ENCODE measurements at regions not wholly inside any gene's neighbourhood (a gene's known extent, or its start where the extent isn't known, plus 50 kb on each side); places are given as distances from the start of the nearest gene placed in this dataset.

DNA sequence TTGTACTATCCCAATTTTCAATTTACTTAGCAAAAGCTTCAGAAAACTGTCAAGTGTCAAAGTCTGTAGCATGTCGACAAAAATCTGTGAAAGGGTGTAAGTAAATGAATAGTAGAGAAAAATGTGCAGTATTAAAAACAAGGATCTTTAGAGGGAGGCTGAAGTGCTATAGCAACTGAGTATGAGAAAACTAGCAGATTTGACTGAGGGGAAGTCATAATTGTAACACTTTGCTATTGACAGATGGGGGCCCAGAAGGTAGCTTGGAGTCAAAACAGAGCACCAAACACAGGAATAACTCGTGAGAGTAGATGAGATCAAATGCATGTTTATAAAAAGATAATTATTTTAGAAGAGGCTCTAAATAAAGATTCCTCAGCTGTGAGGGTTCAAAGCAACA lies 657.7 kb downstream of the TMEM182 start:
- H2AFZ ChIP-seq (ENCODE audit: control insufficient read depth, low read length): no peak overlapping the region
- H3K4me2 ChIP-seq (ENCODE audit: control insufficient read depth, extremely low read depth, insufficient read depth, low read depth, low read length): no peak overlapping the region
- H3K36me3 ChIP-seq (ENCODE audit: control insufficient read depth in 2 of 2, extremely low read depth in 1 of 2, insufficient read depth in 2 of 2, low read length in 2 of 2): no peaks in the 10 kb centered on the region
- no peaks in the 10 kb centered on the region for H3K9me3 ChIP-seq (ENCODE audit: control insufficient read depth, low read depth, low read length)
- H4K20me1 ChIP-seq (ENCODE audit: control insufficient read depth, extremely low read depth, insufficient read depth, low read length): no peaks in the 10 kb centered on the region
- H3K79me2 ChIP-seq (ENCODE audit: control insufficient read depth, insufficient read depth, low read length): no peaks in the 10 kb centered on the region
- H3K27ac ChIP-seq (ENCODE audit: control insufficient read depth, insufficient read depth, low read length): no peak overlapping the region
- no peaks in the 10 kb centered on the region for H3K27me3 ChIP-seq (ENCODE audit: control insufficient read depth, extremely low read depth, insufficient read depth, low read length)
- no peak overlapping the region for H3K4me3 ChIP-seq (ENCODE audit: control insufficient read depth in 2 of 3, extremely low read depth in 1 of 3, insufficient read depth in 2 of 3, low read depth in 1 of 3, low read length in 3 of 3)
- no peak for DNase-seq (ENCODE audit: low read depth, low spot score)
- FAIRE-seq: no peak
- no peaks in the 10 kb centered on the region for H3K4me1 ChIP-seq (ENCODE audit: control insufficient read depth, extremely low read depth, insufficient read depth, low read length)
- no peaks in the 10 kb centered on the region for H3K9me1 ChIP-seq (ENCODE audit: control insufficient read depth, extremely low read depth, insufficient read depth, low read length)
- dilution Hi-C loops (cut with MboI; ENCODE audit: extremely low pct_ligation_motif_present, low sequenced_read_pairs): no loop called here
- TF ChIP-seq, protein P1, sequence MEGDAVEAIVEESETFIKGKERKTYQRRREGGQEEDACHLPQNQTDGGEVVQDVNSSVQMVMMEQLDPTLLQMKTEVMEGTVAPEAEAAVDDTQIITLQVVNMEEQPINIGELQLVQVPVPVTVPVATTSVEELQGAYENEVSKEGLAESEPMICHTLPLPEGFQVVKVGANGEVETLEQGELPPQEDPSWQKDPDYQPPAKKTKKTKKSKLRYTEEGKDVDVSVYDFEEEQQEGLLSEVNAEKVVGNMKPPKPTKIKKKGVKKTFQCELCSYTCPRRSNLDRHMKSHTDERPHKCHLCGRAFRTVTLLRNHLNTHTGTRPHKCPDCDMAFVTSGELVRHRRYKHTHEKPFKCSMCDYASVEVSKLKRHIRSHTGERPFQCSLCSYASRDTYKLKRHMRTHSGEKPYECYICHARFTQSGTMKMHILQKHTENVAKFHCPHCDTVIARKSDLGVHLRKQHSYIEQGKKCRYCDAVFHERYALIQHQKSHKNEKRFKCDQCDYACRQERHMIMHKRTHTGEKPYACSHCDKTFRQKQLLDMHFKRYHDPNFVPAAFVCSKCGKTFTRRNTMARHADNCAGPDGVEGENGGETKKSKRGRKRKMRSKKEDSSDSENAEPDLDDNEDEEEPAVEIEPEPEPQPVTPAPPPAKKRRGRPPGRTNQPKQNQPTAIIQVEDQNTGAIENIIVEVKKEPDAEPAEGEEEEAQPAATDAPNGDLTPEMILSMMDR (optimal IDR thresholded peaks at IDR 0.05 in 1 of 3, IDR thresholded peaks at IDR 0.05 in 1 of 3, conservative IDR thresholded peaks at IDR 0.05 in 1 of 3; ENCODE audit: extremely low read depth in 1 of 3, insufficient read depth in 2 of 3, low read length in 3 of 3): no peak
- no peak for TF ChIP-seq EZH2 (IDR thresholded peaks at IDR 0.05; ENCODE audit: low read length)
- no peak overlapping the region for H3K9ac ChIP-seq (ENCODE audit: control insufficient read depth, extremely low read depth, insufficient read depth, low read length)

DNA sequence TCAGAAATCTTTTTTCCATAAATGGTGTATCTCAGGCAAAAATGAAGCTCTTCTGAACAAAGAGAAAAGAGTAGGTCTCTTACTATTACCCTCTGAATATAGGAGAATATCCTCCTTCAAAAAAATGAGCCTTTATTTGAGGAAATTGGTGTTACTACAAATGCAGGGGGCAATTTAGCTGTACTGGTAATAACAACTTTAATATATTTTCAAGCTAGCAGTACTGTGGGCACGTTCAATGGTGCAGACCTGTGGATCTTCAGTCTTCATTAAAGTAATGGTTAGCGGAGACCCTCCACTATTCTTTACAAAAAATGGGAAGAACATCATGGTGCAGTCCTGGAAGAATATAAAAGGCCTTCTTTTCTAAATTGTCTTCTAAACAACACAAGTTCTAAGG lies 661.3 kb downstream of the TMEM182 start:
- no peaks in the 10 kb centered on the region for H3K79me2 ChIP-seq (ENCODE audit: control insufficient read depth, insufficient read depth, low read length)
- no peaks in the 10 kb centered on the region for H3K4me1 ChIP-seq (ENCODE audit: control insufficient read depth, extremely low read depth, insufficient read depth, low read length)
- H4K20me1 ChIP-seq (ENCODE audit: control insufficient read depth, extremely low read depth, insufficient read depth, low read length): no peaks in the 10 kb centered on the region
- H3K36me3 ChIP-seq (ENCODE audit: control insufficient read depth in 2 of 2, extremely low read depth in 1 of 2, insufficient read depth in 2 of 2, low read length in 2 of 2): no peaks in the 10 kb centered on the region
- H3K4me2 ChIP-seq (ENCODE audit: control insufficient read depth, extremely low read depth, insufficient read depth, low read depth, low read length): no peak overlapping the region
- no peaks in the 10 kb centered on the region for H3K9me3 ChIP-seq (ENCODE audit: control insufficient read depth, low read depth, low read length)
- no peak overlapping the region for H3K4me3 ChIP-seq (ENCODE audit: control insufficient read depth in 2 of 3, extremely low read depth in 1 of 3, insufficient read depth in 2 of 3, low read depth in 1 of 3, low read length in 3 of 3)
- no peak overlapping the region for H2AFZ ChIP-seq (ENCODE audit: control insufficient read depth, low read length)
- H3K9me1 ChIP-seq (ENCODE audit: control insufficient read depth, extremely low read depth, insufficient read depth, low read length): no peaks in the 10 kb centered on the region
- H3K9ac ChIP-seq (ENCODE audit: control insufficient read depth, extremely low read depth, insufficient read depth, low read length): no peak overlapping the region
- no peaks in the 10 kb centered on the region for H3K27me3 ChIP-seq (ENCODE audit: control insufficient read depth, extremely low read depth, insufficient read depth, low read length)
- dilution Hi-C loops (cut with MboI; ENCODE audit: extremely low pct_ligation_motif_present, low sequenced_read_pairs): no loop called here
- no peak overlapping the region for H3K27ac ChIP-seq (ENCODE audit: control insufficient read depth, insufficient read depth, low read length)
- FAIRE-seq: no peak
- TF ChIP-seq EZH2 (IDR thresholded peaks at IDR 0.05; ENCODE audit: low read length): no peak
- TF ChIP-seq, protein P1 (optimal IDR thresholded peaks at IDR 0.05 in 1 of 3, IDR thresholded peaks at IDR 0.05 in 1 of 3, conservative IDR thresholded peaks at IDR 0.05 in 1 of 3; ENCODE audit: extremely low read depth in 1 of 3, insufficient read depth in 2 of 3, low read length in 3 of 3): no peak
- DNase-seq (ENCODE audit: low read depth, low spot score): no peak
